Spleen (tissue), 7 donors: ENCODE measurements at regions not wholly inside any gene's neighbourhood (a gene's known extent, or its start where the extent isn't known, plus 50 kb on each side); places are given as distances from the start of the nearest gene placed in this dataset.

ENCODE experiments used
- CTCF ChIP-seq, 11 experiments: fragments of 200-600 bp in 7 of 11; fragments of 450-650 bp in 4 of 11; sonication (generic) in 4 of 11; IDR thresholded peaks in 8 of 11; conservative IDR thresholded peaks in 3 of 11; 1 replicate in 7 of 11; 2 replicates in 4 of 11; pipeline versions ENCODE4 v1.4.0 to v1.8.0; 2016 to 2021; ENCODE audit warnings: antibody characterized with exemption in 11 of 11, inconsistent platforms in 4 of 11, mild to moderate bottlenecking in 1 of 11
- POLR2A ChIP-seq, 3 donors: fragments of 450-650 bp; IDR thresholded peaks; one replicate each; pipeline ENCODE4 v1.5.1; 2017; ENCODE audit warnings: antibody characterized with exemption in 3 of 3, mild to moderate bottlenecking in 1 of 3
- POLR2AphosphoS5 ChIP-seq, 3 donors: sonication (generic); formaldehyde crosslinking; IDR thresholded peaks; one replicate each; pipeline ENCODE4 v1.5.1; 2017; ENCODE audit warnings: antibody characterized with exemption in 3 of 3
- donor health status: DM: no; HTN: no; CAD: no; lungs with moderate emphysema.
- donor health status: DM: no; HTN: no; CAD: no.
- donor health status: DM: no; HTN: no; CAD: no.

DNA sequence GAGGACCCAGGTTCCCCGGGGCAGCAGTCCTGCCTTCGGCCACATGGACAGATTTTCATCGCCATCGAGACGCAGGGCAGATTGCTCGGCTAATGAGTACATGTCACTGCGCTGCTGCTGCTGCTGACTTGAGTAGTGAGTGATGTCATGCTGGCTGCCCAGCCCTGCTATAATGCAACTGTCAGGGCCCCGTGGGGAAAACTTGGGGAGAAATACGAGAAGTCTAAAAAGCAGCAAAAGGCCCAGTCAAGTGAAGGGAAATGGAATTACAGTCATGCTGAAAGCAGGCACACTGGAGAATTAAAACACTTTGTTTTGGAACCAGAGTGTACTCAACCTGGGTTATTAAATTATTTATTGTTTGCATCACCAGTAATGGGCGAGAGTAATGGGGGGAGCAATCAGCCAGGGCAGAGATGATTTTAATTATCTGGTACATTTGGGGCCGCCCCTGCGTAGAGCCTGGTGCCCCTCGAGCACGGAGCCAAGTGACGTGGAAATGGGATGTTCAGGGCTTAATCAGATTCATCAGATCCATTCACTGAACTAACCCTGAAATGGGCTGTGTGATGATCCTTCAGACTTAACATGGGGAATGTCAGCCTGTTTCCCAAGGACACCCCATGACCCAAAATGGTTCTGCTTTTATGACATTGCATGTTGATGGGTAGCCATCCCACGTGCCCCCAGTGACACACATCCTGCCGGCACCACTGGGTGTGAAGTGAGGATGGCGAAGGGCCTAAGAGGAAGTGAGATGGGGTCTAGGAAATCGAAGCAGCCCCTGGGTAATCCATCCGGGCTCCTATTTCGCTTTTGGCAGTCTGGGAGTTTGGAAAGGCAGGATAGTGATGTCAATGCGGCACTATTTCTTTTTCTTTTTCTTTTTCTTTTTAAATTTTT lies 241.6 kb upstream of the CADM1 start:
- TF ChIP-seq POLR2AphosphoS5 (IDR thresholded peaks at IDR 0.05) = no peak
- TF ChIP-seq POLR2A (IDR thresholded peaks at IDR 0.05) = no peak
- no peak for TF ChIP-seq CTCF (IDR thresholded peaks at IDR 0.05 in 8 of 11, conservative IDR thresholded peaks at IDR 0.05 in 3 of 11)
